GM12875 (cell line): ENCODE measurements at regions not wholly inside any gene's neighbourhood (a gene's known extent, or its start where the extent isn't known, plus 50 kb on each side); places are given as distances from the start of the nearest gene placed in this dataset.
"Not testable (repeated sequence)": the region's sequence is repeated elsewhere in the genome, so short reads cannot be mapped to it uniquely, and the experiment has no call there.

ENCODE experiments used
- H3K4me3 ChIP-seq: one replicate; pipeline ENCODE4 v1.5.1; 2011; ENCODE audit warnings: low read depth, low read length, control low read depth
- CTCF ChIP-seq: IDR thresholded peaks from 2 replicates; pipeline ENCODE4 v1.5.1; 2011; ENCODE audit warnings: low read depth, mild to moderate bottlenecking, control low read depth, inconsistent platforms, low read length, moderate library complexity, borderline replicate concordance; ENCODE audit not compliant: insufficient read depth

- no peak overlapping the region for H3K4me3 ChIP-seq
- TF ChIP-seq CTCF: no peak
These were observed 111.0 kb upstream of the ANTXRL start for GRCh38 chr10:46175831-46176230.

- not testable (repeated sequence) for H3K4me3 ChIP-seq
These were observed 99.4 kb upstream of the ANTXRL start for GRCh38 chr10:46187431-46187830.

GRCh38 chr10:46197050-46197449, 89.7 kb upstream of the ANTXRL start:
- no peak for TF ChIP-seq CTCF
- no peak overlapping the region for H3K4me3 ChIP-seq

GRCh38 chr10:46198516-46198915, 88.3 kb upstream of the ANTXRL start:
- no peak overlapping the region for H3K4me3 ChIP-seq
- TF ChIP-seq CTCF: no peak

GRCh38 chr10:46202405-46202804, 84.4 kb upstream of the ANTXRL start:
- H3K4me3 ChIP-seq: not testable (repeated sequence)

GRCh38 chr10:46204482-46205102, 82.2 kb upstream of the ANTXRL start:
- H3K4me3 ChIP-seq: not testable (repeated sequence)

GRCh38 chr10:46210427-46210826, 76.4 kb upstream of the ANTXRL start:
- H3K4me3 ChIP-seq: not testable (repeated sequence)

GRCh38 chr10:46215426-46215825, 71.4 kb upstream of the ANTXRL start:
- H3K4me3 ChIP-seq: no peak overlapping the region
- TF ChIP-seq CTCF: no peak

- H3K4me3 ChIP-seq: no peak overlapping the region
- no peak for TF ChIP-seq CTCF
These were observed 70.7 kb upstream of the ANTXRL start for GRCh38 chr10:46216003-46216634.
